HG02588 (cell line): ENCODE measurements at regions not wholly inside any gene's neighbourhood (a gene's known extent, or its start where the extent isn't known, plus 50 kb on each side); places are given as distances from the start of the nearest gene placed in this dataset.
"Not testable (repeated sequence)": the region's sequence is repeated elsewhere in the genome, so short reads cannot be mapped to it uniquely, and the experiment has no call there.

Source experiments
- ATAC-seq: cut with Tn5 transposase; IDR thresholded peaks from one replicate; pipeline ENCODE4 v1.9.1; 2021; ENCODE audit warnings: mild to moderate bottlenecking, moderate library complexity; ENCODE audit not compliant: unreplicated experiment

GRCh38 chr4:29908276-29908675 is 811.9 kb upstream of the PCDH7 start:
- no peak for ATAC-seq

DNA sequence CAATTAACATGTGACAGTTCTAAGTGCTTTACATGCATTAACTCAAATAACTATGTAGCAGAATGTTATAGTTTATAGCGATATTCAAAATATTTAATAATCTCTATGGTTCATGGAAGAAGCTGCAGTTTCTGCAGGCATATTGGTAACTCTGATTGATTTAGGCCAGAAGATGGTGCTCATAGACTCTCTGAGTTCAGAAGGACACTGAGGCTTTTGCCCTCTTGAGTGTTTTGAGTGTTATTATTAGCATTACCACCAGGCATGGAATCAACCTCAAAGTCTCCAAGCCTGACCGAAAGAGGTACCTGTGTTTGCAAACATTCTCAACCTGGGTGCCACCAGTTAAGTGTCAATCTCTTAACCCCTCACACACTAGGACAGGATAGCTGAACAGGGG is 792.3 kb upstream of the PCDH7 start:
- ATAC-seq: no peak

- ATAC-seq: no peak
These were observed 771.7 kb upstream of the PCDH7 start for GRCh38 chr4:29948451-29948850.

GRCh38 chr4:29948858-29949257 is 771.3 kb upstream of the PCDH7 start:
- ATAC-seq: no peak

DNA sequence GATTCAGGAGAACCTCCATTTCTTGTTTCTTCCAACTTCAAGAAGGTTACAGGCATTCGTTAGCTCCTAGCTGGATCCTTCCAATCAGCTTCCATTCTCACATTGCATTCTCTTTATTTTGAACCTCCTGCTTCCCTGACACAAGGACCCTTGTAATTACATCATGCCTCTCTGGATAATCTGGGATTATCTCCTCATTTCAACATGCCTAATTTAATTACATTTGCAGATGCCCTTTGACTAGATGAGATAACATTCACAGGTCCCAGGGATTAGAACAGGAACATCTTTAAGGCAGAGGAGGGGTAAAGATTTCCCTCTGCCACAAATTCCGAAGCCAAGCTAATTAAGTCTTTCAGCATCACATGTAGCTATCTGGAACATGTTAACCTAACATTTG is 753.8 kb upstream of the PCDH7 start:
- no peak for ATAC-seq

DNA sequence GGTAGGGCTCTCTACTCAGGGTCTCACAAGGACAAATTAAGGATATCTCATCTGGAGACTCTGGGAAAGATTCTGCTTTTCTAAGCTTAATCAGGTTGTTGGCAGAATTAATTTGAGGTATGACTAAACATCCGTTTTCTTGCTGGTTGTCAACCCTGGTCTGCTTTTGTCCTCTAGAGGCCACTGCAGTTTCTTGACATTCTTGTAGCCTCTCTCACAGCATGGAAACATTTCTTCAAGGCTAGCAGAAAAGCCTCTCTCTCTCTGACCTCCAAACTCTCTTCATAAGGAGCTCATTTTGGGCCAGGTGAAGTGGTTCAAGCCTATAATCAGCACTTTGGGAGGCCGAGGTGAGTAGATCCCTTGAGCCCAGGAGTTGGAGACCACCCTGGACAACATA is 749.5 kb upstream of the PCDH7 start:
- ATAC-seq: no peak

GRCh38 chr4:29972121-29972520 is 748.0 kb upstream of the PCDH7 start:
- ATAC-seq: no peak

DNA sequence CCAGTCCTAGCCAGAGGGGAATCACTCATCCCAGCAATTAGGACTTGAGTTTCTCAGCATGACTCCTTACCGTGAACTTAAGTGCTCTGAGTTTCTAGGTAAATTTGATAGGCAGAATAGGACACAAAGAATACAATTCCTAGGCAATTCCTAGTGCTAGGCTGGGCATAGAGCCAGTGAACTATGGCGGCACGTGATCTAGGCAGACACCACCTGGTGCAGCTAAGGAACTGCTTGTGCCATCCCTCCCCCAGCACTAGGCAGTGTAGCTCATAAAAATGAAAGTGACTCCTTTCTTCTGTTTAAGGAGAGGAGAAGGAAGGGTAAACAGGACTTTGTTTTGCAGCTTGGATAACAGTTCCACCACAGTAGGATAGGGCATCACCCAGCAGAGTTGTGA is 736.3 kb upstream of the PCDH7 start:
- no peak for ATAC-seq

GRCh38 chr4:30001628-30002027 is 718.5 kb upstream of the PCDH7 start:
- ATAC-seq: no peak

- ATAC-seq: no peak
These were observed 717.8 kb upstream of the PCDH7 start for GRCh38 chr4:30002341-30002740.

DNA sequence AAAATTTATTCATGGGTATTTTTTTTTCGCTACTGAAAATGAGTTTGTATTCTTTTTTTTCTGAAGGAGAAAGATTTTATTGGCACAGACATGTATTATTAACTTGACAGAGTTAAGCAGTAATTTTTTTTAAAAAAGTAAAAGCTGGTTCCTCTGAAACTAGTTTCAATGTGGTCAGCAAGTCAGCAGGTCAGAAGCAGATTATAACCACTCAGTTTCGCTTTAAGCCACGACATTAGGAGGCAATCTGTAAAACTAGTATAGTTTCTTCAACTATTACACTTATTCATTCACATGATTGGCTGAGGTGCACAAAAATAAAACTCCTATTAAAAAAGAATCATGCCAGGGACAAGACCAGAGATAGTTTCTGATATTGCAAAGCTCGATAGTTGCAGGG is 714.2 kb upstream of the PCDH7 start:
- no peak for ATAC-seq

- ATAC-seq: no peak
These were observed 695.6 kb upstream of the PCDH7 start for GRCh38 chr4:30024526-30024925.

GRCh38 chr4:30028826-30029225 is 691.3 kb upstream of the PCDH7 start:
- no peak for ATAC-seq

DNA sequence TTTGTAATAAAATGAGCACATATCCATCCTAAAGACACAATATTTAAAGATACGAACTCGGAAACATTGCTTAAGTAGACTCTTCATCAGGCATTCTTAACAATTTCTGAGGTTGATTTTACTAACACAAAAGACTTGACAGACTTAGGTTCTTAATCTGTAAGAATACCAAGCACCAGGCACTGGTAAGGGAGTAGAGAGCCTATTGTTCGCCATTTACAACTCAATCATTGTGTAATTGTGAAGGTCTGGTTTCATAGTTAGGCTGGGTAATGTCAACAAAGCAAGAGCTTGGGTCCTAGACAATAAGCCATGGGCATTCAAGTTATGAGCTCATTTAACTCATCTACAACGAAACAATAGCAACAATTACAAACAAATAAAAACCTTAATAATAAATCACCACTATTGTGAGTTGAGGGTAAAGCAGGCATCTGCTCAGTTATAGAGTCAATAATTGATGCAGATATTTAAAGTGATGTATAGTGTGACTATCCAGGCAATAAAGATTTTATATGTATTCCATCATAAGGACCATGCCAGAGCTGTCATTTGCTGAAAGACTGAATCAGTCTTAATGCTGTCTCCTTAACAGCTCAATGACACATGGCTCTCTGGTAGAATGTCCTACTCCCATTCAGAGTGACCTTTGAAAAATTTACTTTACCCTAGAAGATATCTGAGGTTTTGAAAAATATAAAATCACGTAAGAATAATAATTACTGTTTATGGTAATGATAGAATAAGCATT is 664.0 kb upstream of the PCDH7 start:
- ATAC-seq: no peak

- ATAC-seq: no peak
These were observed 651.9 kb upstream of the PCDH7 start for GRCh38 chr4:30068234-30068633.

GRCh38 chr4:30073011-30073710 is 647.0 kb upstream of the PCDH7 start:
- ATAC-seq: no peak

GRCh38 chr4:30092420-30093128 is 627.6 kb upstream of the PCDH7 start:
- ATAC-seq: not testable (repeated sequence)

DNA sequence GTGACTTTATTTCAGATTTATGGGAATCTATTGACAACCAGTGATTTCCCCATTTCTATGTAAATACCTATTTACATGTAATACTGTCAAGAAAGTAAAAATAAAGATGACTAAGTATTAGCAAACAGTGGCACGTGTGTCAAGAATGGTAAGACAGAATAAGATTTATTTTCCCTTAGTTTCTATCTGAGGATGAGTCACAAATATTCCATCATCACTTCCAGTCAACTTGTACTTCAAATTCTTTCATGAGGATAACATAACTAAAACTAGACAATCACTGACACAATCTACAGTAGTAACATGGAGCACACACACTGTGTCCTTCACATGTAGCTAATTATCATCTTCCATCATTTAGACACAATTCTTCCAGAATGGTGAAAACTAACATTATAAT is 625.3 kb upstream of the PCDH7 start:
- ATAC-seq: no peak

DNA sequence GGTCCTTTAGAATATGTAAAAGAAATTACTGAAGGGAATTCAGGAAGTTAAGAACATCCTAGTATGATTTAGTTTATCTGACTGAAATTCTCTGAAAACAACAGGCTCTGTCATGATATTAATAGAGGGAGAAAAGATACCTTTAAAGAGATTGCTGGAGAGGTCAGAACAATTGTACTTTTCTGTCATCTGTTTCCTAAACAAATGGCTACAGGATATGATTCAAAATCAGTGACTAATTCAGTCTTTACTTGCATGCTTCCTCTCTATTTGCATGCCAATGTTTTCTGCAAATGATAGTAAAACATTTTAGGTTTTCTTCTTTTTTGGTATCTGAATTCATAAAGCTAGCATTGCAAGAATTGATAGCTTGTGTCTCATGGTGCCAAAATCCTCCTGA is 616.7 kb upstream of the PCDH7 start:
- ATAC-seq: no peak

GRCh38 chr4:30116401-30116800 is 603.8 kb upstream of the PCDH7 start:
- no peak for ATAC-seq

DNA sequence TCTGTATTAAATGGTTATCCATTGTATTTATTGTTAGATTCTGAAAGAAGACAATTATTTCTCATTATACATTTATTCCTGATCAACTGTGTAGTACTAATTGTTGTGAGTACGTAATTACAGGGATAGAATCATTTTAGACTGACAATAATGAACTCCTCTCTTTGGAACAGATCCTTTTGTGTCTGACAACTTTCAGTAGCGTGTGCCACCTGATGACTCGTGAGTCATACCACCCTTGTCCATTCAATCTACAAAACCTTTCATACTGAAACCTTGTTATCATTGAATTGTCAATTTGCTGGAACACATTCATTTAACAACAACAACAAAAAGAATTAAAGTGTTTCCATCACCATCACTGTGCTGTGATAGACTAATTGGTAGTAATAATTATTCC is 602.7 kb upstream of the PCDH7 start:
- ATAC-seq: no peak

DNA sequence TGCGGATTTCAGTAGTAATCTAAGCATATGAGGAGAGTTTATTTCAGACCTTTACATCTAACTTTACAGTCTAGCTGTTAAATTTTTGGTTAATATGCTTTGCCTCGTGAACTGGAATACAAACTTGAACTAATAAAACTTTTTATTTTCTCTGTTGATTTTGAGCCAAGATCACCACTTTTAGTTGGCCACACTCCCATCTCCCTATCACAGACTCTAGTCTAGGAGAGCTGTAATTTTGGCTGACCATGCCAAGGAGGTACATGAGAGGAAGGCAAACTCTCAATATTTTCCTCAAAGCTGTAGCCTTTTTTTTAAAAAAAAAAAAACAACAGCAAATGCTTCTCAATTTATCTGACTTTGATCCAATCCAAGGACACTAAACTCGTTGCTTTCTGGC is 597.5 kb upstream of the PCDH7 start:
- ATAC-seq: no peak
